IPS DF 4.7 (cell line): ENCODE measurements at regions not wholly inside any gene's neighbourhood (a gene's known extent, or its start where the extent isn't known, plus 50 kb on each side); places are given as distances from the start of the nearest gene placed in this dataset.
A peak's percentile ranks its signal among the peaks of the same experiment; 100 is the strongest.
"Not testable (repeated sequence)": the region's sequence is repeated elsewhere in the genome, so short reads cannot be mapped to it uniquely, and the experiment has no call there.

Experiments
- DNase-seq: peaks from one replicate; pipeline ENCODE4 v3.0.0-alpha.2; 2013; ENCODE audit warnings: low spot score; ENCODE audit errors: extremely low read depth

DNA sequence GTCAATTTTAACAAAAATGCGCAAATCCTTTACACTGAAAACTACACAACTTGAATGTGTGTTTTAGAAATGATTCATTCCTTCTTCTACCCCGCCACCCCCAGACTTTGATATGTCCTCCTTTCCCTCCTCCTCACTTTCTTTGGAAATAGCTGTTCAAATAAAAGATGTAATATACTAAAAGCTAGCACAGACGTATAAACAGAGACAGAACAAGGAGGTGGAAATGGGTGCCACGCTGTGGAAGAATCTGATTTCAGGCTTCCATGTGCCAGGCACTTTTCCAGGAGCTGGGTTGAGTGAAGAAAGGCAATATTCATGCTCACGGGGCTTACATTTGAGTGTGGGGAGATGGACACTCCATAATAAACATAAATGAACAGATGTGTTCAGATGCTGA, 246.6 kb downstream of the ZNF92 start:
- not testable (repeated sequence) for DNase-seq

GRCh38 chr7:65621580-65622201, 248.0 kb downstream of the ZNF92 start:
- not testable (repeated sequence) for DNase-seq

- not testable (repeated sequence) for DNase-seq
These were observed 241.6 kb upstream of the VKORC1L1 start for GRCh38 chr7:65631236-65631635.

- DNase-seq = not testable (repeated sequence)
These were observed 239.1 kb upstream of the VKORC1L1 start for GRCh38 chr7:65633587-65634404.

GRCh38 chr7:65638918-65639317, 234.0 kb upstream of the VKORC1L1 start:
- not testable (repeated sequence) for DNase-seq

DNA sequence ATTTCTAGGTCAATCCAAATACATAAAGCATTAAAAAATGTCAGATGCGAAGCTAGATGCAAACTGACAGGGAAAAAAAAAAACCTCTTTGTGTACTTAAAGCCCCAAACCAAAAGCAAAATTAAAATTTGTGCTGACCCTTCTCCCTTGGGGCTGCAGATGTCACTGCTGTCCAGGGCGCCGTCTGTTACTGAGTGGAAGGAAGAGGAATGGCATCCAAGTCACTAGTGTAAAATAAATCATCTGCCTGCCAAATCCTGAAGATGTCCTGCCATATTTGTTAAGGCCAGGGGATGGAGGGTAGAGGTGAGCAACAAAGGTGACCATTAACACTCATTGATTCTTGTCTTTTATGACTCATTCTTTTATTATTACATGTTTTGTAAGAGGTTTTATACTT, 233.2 kb upstream of the VKORC1L1 start:
- DNase-seq = not testable (repeated sequence)

GRCh38 chr7:65643498-65643897, 229.4 kb upstream of the VKORC1L1 start:
- not testable (repeated sequence) for DNase-seq

- not testable (repeated sequence) for DNase-seq
These were observed 225.5 kb upstream of the VKORC1L1 start for GRCh38 chr7:65647153-65647964.

GRCh38 chr7:65651174-65651573, 221.7 kb upstream of the VKORC1L1 start:
- DNase-seq = not testable (repeated sequence)

- not testable (repeated sequence) for DNase-seq
These were observed 220.9 kb upstream of the VKORC1L1 start for GRCh38 chr7:65651826-65652592.

- not testable (repeated sequence) for DNase-seq
These were observed 220.2 kb upstream of the VKORC1L1 start for GRCh38 chr7:65652669-65653068.

- not testable (repeated sequence) for DNase-seq
These were observed 216.2 kb upstream of the VKORC1L1 start for GRCh38 chr7:65656494-65657188.

DNA sequence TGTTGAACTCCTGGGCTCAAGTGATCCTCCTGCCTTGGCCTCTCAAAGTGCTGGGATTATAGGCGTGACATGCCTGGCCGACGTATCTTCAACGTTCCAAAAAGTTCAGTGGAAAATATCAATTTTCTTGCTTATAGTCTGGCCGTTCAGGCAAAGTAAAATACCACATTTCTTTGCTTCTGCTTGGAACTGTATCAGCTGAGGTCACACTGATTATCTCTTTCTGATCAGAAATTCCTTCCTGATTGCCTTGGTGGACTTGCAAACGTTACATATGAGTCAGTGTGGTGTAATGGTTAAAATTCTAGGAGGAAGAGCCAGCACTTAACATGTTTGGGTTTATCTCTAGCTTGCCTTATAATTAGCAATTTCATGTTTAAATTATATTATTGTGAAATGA, 189.5 kb upstream of the VKORC1L1 start:
- not testable (repeated sequence) for DNase-seq

- DNase-seq = not testable (repeated sequence)
These were observed 173.7 kb upstream of the VKORC1L1 start for GRCh38 chr7:65699026-65699714.

- not testable (repeated sequence) for DNase-seq
These were observed 173.0 kb upstream of the VKORC1L1 start for GRCh38 chr7:65699715-65700356.

- not testable (repeated sequence) for DNase-seq
These were observed 153.6 kb upstream of the VKORC1L1 start for GRCh38 chr7:65719123-65719798.

- DNase-seq = peak; percentile 33
These were observed 150.5 kb upstream of the VKORC1L1 start for GRCh38 chr7:65722361-65722792.

DNA sequence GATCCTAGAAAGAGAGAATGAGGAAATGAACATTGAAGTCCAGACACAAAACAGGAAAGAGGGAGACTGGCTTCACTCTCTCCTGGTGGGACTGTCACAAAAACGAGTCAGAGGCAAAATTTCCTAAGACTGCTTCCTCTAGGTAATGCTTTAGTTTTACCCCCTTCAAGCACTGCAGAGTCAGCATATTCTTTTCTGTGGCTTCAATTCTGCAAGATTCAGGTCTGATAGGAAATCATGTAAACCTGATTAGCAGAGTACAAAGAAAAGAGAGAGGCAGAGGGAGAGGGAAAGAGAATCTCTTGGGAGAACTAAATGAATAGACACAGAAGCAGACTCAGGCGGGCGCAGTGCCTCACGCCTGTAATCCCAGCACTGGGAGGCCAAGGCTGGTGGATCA, 145.7 kb upstream of the VKORC1L1 start:
- not testable (repeated sequence) for DNase-seq

GRCh38 chr7:65731129-65731528, 141.7 kb upstream of the VKORC1L1 start:
- no peak for DNase-seq
